ENCODE measurements at regions not wholly inside any gene's neighbourhood (a gene's known extent, or its start where the extent isn't known, plus 50 kb on each side); places are given as distances from the start of the nearest gene placed in this dataset.

DNA sequence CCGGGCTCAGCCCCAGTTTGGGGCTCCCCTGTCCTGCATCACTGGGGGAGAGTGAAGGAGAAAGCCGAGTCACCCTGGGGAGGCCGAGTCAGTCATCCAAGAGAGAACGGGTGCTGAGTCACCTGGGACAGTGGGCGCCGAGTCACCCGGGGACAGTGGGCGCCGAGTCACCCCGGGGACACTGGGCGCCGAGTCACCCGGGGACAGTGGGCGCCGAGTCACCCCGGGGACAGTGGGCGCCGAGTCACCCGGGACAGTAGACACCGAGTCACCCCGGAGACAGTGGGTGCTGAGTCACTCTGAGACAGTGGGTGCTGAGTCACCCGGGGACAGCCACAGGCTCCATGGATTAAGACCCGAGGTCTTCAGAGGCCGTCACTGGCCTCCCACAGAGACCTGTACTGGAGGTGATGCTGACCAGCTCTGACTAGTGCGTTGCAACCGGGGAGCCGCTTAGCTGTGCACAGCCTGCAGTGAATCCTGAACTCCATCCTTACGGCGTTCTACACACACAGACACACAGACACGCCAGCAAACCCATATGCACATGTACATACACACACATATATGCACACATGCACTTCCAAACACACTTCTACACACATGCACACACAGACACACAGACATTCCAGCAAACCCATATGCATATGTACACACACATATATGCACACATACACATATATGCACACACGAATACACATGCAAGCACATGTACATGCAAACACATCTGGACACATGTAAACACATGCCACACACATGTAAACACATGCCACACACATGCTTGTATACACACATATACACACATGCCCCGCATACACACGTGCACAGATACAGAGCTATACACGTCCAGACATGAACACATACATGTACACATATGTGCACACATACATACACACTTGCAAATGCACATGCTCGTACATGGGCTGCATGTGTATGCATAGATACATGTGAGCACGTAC, 64.9 kb upstream of the GALNT9 start:
- no peaks in the 10 kb centered on the region for H3K4me1 Mint-ChIP-seq (ENCODE audit: low read depth)
- no peak overlapping the region for H3K4me3 Mint-ChIP-seq
- H3K9me3 Mint-ChIP-seq: peaks cover 5% of the 10 kb centered on the region
- peaks cover 16% of the 10 kb centered on the region for H3K27me3 Mint-ChIP-seq
- no peak overlapping the region for H3K27ac Mint-ChIP-seq
- no peaks in the 10 kb centered on the region for H3K36me3 Mint-ChIP-seq (ENCODE audit: low read depth)

DNA sequence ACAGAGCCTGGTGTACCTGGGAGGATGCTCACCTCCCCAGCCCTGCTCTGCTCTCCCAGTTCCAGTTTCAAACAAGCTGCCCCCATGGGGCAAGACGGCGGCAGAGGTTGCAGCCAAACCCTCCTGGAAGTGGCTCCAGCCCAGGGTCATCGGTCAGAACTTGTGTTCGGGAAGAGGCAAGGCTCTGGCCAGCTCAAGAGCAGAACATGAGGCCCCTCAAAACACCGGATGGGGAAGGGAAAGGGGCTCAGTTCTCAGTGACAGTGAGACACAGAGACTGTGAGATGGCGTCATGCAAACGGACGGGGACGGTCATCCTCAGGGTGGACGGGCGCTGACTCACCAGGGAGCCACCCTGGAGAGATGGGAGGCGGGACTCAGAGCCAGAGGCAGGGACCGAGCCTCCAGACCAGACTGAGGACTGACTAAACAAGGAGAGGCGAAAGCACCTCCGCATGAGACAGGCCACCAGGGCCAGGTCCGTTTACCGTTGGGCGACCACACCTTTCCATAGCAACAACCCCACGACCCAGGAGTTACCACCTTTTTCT, 63.9 kb upstream of the GALNT9 start:
- H3K27ac Mint-ChIP-seq: no peak overlapping the region
- no peak overlapping the region for H3K4me3 Mint-ChIP-seq
- H3K4me1 Mint-ChIP-seq (ENCODE audit: low read depth): no peaks in the 10 kb centered on the region
- H3K9me3 Mint-ChIP-seq: peaks cover 5% of the 10 kb centered on the region
- no peaks in the 10 kb centered on the region for H3K36me3 Mint-ChIP-seq (ENCODE audit: low read depth)
- peaks cover 15% of the 10 kb centered on the region for H3K27me3 Mint-ChIP-seq

DNA sequence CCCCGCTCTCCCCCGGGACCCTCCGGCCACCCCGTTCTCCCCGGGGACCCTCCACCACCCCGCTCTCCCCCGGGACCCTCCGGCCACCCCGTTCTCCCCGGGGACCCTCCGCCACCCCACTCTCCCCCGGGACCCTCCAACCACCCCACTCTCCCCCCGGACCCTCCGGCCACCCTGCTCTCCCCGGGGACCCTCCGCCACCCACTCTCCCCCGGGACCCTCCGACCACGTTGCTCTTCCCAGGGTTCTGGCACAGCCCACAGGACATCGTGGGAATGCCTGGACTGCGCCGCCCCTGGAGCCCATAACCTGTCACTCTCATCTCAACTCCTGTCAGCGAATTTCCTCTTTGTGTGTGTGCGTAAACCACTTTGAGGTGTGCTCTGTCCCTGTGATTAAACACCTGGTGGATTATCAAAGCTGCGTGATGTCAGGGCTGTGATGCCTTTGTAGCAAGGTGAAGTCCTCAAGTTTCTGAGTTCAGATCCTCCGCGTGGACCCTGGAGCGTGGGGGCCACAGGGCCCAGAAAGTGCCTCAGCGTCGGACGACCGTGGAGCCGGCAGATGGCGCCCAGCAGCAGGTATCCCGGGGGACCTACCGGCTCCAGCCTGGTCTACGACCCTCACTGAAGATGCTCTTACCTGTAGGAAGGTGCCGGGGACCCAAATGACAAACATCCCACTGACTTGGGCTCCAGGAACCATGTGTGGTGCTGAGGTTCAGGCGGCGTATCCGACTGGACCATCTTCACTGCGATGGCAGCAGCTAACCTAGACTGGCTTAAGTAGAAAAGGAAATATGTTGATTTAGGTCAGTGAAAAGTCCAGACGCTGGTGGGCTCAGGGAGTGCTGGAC, 63.2 kb upstream of the GALNT9 start:
- no peak overlapping the region for H3K4me3 Mint-ChIP-seq
- H3K9me3 Mint-ChIP-seq: peaks cover 5% of the 10 kb centered on the region
- H3K27me3 Mint-ChIP-seq: peaks cover 9% of the 10 kb centered on the region
- H3K4me1 Mint-ChIP-seq (ENCODE audit: low read depth): no peaks in the 10 kb centered on the region
- H3K27ac Mint-ChIP-seq: no peak overlapping the region
- no peaks in the 10 kb centered on the region for H3K36me3 Mint-ChIP-seq (ENCODE audit: low read depth)

DNA sequence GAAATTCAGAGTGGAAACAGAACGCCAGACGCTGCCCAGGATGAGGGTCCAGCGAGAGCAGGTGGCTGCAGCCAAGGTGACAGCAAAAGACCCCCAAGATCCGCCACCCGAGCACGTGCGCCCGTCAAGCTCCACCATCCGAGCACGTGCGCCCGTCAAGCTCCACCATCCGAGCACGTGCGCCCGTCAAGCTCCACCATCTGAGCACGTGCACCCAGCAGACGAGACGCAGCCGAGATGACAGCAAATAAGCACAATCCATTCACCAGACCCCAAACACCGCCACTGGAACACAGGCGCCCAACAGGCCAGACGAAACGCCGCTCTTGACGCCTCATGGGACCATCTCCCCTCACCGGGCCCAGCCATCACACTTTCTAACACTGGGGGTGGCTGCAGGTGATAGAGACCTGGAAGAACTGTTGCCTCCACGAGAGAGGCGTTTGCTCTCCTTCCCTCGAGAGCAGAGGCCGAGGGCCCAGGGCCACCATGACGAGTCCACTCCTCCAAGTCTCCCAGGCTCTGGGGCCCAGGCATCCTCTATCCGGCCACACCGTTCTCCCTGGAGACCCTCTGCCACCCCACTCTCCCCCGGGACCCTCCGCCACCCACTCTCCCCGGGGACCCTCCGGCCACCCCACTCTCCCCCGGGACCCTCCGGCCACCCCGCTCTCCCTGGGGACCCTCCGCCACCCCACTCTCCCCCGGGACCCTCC, 62.1 kb upstream of the GALNT9 start:
- Mint-ChIP-seq H3K27ac (no peak overlapping the region), H3K4me3 (no peak overlapping the region)

DNA sequence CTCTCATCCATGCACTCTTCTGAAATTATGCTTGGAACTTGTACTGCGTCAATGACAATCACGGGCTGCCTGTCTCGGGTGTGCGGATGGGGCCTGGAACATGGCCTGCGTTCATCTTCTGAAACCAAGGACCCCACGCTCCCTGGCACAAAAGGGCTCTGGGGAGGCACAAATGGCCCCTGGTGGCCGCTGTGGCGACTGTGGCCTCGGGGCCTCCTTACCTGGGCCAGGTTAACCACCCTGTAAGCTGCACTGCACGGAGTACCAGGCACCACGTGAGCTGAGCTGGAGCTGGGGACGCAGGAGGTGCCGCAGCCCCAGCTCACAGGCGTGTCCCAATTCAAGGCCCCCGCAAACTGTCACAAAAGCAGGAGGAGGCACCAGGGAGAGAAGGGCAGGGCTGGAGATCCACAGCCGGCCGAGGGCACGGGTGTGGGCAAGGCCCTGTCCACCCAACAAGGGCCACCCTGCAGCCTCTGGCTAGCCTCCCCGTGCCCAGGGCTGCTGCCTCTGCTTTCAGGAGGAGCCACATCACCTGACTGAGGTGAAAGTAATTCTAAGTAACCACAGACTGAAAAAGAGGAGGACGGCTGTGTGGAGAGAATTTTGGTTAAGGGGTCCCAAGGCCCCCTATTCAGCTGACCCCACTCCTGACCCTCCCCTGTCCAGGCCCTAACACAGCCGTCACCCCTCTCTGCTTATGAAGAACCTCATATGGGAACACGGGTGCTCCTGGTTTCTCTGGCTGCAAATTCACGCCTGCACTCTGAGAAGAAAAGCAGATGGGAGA, 61.1 kb upstream of the GALNT9 start:
- no peaks in the 10 kb centered on the region for H3K4me1 Mint-ChIP-seq (ENCODE audit: low read depth)
- H3K27ac Mint-ChIP-seq: no peak overlapping the region
- no peaks in the 10 kb centered on the region for H3K36me3 Mint-ChIP-seq (ENCODE audit: low read depth)
- H3K4me3 Mint-ChIP-seq: no peak overlapping the region
- peaks cover 5% of the 10 kb centered on the region for H3K9me3 Mint-ChIP-seq
- H3K27me3 Mint-ChIP-seq: peaks cover 14% of the 10 kb centered on the region

More for the DNA sequence above, 62.1 kb upstream of the GALNT9 start:
- H3K4me1 Mint-ChIP-seq (ENCODE audit: low read depth): no peaks in the 10 kb centered on the region
- H3K27me3 Mint-ChIP-seq: peaks cover 14% of the 10 kb centered on the region
- no peaks in the 10 kb centered on the region for H3K36me3 Mint-ChIP-seq (ENCODE audit: low read depth)
- peaks cover 5% of the 10 kb centered on the region for H3K9me3 Mint-ChIP-seq

DNA sequence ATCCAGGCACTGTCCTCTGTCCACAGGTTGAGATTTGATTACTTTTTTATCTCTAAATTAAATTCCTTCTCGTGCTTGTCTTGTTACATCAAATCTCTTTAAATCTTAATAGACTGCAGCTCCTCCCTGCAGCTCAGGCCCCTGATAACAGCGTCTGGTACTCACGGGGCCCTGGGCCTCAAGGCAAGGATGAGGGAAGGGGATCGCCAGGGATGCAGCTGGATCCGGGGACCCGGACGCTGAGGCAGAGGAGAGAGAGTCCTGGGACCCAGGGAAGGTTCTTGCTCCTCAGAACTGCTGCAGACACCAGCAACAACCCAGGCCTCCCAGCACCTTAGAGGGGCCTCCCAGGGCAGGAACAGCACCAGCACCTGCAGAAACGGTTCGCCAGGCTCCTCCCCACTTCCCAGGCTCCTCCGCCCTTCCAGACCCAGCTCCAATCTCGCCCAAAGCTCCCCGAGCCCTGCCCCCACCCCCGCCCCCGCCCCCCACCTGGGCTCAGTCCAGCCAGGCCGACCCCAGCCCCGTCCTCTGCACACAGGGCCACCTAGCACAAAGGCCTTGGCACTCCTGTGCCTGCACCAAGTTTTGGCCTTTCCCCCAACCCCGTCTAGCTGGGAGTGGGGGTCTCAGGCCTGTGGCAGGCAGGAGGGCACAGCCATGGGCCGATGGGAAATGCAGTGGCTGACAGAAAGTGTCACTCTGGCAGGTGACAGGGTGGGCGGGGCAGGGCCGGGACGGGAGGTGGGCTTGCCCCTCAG, 60.3 kb upstream of the GALNT9 start:
- Mint-ChIP-seq H3K27ac (no peak overlapping the region), H3K36me3 (ENCODE audit: low read depth) (no peaks in the 10 kb centered on the region), H3K4me1 (ENCODE audit: low read depth) (no peaks in the 10 kb centered on the region), H3K4me3 (no peak overlapping the region), H3K9me3 (peaks cover 5% of the 10 kb centered on the region), H3K27me3 (peaks cover 14% of the 10 kb centered on the region)

DNA sequence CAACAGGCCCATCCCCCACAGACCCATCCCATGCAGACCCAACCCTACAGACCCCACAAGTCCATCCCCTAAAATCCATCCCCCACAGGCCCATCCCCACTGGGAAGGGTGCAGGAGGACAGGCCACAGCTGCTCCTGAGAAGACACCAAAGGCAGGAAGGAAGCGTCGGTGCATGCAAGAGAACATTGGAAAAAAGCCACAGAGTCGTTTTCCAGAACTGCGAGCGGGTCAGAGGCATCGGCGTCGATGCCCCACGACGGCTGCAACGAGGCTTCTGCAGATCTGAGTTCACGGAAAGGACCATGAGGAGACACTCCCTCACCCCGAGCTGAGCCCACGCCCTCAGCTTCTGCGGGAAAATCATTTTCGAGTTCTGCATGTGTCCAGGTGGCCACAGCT, 59.6 kb upstream of the GALNT9 start:
- H3K9me3 Mint-ChIP-seq: no peaks in the 10 kb centered on the region
- H3K4me3 Mint-ChIP-seq: no peak overlapping the region
- no peaks in the 10 kb centered on the region for H3K4me1 Mint-ChIP-seq (ENCODE audit: low read depth)
- no peaks in the 10 kb centered on the region for H3K36me3 Mint-ChIP-seq (ENCODE audit: low read depth)
- no peak overlapping the region for H3K27ac Mint-ChIP-seq
- peaks cover 14% of the 10 kb centered on the region for H3K27me3 Mint-ChIP-seq

DNA sequence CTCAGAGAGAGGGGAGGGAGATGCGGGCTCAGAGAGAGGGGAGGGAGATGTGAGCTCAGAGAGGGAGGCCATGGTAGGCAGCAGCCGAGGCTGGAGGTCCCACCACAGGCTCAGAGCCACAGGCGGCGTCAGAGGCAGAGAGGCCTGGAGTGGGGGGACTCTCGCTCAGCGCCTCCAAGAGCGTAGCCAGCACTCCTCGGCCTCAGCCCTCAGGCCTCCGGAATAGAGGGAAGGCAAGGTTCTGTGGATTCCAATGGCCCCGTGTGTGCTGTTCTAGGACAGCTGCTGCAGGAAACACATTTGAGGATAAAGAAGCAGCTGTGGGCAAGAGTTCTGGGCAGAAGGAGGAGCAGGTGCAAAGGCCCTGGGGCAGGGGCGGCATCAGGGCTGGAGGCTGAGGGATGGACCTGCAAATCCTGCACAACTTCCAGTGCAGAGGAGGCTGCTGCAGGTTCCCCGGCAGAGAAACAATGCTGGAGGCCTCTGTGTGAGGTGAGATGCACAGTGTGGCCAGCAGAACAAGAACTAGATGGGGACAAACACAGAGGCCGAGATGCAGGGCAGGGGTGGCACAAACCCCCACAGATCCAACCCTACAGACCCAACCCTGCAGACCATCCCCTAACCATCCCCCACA, 59.1 kb upstream of the GALNT9 start:
- Mint-ChIP-seq H3K27ac (no peak overlapping the region), H3K9me3 (no peaks in the 10 kb centered on the region), H3K36me3 (ENCODE audit: low read depth) (no peaks in the 10 kb centered on the region), H3K4me3 (no peak overlapping the region), H3K27me3 (peaks cover 14% of the 10 kb centered on the region), H3K4me1 (ENCODE audit: low read depth) (no peaks in the 10 kb centered on the region)

DNA sequence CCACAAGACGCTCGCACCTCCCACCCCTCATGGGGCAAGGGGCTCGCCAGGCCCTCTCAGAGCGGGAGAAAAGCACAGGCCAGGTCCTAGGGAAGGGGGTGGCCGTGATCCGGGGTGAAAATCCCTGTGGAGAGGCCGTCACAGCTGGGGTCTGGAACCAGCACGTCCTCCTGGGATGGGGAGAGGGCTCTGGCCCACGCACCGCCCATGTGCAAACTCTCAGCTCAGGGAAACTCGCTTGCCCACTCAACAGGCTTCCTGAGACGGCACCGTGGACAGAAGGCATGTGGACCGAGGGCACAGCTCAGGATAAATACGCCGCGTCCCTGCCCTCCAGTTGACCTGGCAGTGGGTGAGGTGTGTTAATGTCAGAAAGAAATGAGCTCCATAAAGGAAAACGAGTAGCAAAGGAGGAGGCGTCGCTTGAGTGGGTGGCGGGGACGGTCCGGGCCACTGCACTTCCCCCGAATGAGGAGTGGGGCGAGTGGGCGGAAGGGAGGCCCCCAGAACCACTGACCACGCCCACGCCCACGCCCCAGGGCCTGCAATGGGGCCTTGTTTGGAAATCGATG, 57.6 kb upstream of the GALNT9 start:
- H3K9me3 Mint-ChIP-seq: no peaks in the 10 kb centered on the region
- no peaks in the 10 kb centered on the region for H3K36me3 Mint-ChIP-seq (ENCODE audit: low read depth)
- H3K27ac Mint-ChIP-seq: no peak overlapping the region
- H3K4me1 Mint-ChIP-seq (ENCODE audit: low read depth): no peaks in the 10 kb centered on the region
- no peak overlapping the region for H3K4me3 Mint-ChIP-seq
- H3K27me3 Mint-ChIP-seq: peaks cover 10% of the 10 kb centered on the region

DNA sequence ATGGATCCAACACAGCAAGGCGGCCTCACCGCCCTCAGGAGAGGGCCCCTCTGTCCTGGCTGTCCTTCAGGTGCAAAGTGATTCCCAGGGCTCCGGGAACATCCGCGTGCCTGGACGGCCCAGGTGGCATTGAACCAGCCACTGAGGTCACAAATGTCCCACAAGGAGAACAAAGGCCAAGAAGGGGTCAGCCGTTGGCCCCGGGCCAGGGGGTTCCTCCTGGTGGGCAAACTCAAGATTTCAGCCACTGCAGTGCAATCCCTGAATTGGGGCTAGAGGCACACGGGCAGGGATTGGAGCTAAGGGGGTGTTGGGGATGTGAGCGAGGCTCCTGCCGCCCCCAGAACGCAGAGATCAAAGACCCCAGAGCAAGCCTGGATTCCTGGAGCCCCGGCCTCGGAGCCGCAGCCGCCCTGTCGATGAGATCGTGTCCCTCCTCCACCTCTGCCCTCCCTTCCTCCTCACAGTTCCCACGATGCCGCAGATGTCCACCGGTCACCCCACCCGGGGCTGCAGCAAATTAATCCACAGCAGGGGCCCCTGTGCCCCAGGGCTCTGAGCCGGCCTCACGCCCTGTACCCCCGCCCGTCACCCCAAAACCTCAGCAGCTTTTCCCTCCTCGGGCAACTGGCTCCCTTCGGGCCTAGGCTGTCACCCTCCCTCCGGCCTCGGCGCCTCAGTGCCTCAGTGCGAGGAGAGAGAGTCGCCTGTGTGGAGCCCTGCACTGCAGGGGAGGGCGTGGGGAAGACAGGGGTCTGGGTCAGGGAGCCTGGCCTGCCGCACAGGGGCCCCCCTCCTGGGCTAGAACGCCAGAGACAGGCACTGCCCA, 56.7 kb upstream of the GALNT9 start:
- no peaks in the 10 kb centered on the region for H3K4me1 Mint-ChIP-seq (ENCODE audit: low read depth)
- no peaks in the 10 kb centered on the region for H3K9me3 Mint-ChIP-seq
- H3K27me3 Mint-ChIP-seq: peaks cover 8% of the 10 kb centered on the region
- H3K27ac Mint-ChIP-seq: no peak overlapping the region
- H3K36me3 Mint-ChIP-seq (ENCODE audit: low read depth): no peaks in the 10 kb centered on the region
- H3K4me3 Mint-ChIP-seq: no peak overlapping the region

DNA sequence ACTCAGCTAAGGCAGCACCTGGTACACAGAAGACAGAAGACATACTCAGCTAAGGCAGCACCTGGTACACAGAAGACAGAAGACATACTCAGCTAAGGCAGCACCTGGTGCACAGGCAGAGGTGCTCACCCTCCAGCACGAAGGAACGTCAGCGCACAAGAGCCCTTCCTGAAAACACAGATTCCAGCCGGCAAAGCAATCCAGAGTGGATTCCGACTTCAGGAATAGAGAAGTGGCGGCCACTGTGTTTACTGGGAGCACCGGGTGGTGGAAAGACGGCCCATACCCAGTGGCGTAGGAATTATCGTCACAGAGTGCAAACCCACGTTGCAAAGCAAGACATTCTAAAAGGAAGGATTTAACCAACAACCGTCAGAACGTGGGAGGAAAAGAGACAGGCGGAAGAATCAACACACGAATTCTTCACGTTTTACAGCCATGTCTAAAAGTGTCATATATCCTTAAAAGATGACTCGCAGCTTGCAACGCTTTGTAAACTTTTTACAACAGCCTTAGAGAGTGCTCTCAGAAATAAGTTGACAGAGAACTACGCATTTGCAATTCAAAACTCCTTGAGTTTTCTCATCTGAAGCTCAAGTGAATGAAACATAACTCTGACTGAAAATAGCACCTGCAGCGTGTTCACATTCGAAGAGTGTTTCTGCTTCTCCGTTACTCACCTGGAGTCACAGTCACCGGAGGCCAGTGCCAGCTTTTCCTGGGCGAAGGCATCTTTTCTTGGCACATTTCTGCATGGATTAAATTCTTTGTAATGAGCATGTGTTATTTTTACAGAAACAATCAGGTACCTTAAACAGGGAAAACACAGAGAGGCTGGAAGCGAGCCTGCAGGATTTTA, 55.8 kb upstream of the GALNT9 start:
- Mint-ChIP-seq H3K36me3 (ENCODE audit: low read depth) (no peaks in the 10 kb centered on the region), H3K27ac (no peak overlapping the region), H3K4me1 (ENCODE audit: low read depth) (no peaks in the 10 kb centered on the region), H3K9me3 (no peaks in the 10 kb centered on the region), H3K27me3 (peaks cover 8% of the 10 kb centered on the region), H3K4me3 (no peak overlapping the region)

Data from stimulated activated naive CD8-positive, alpha-beta T cell treated with anti-CD3 and anti-CD28 coated beads, Interleukin-15, Interleukin-2, amounts not matched to agents 100 ng/mL and 50 ng/mL, for 24 hours (primary cell).